ENCODE measurements at regions not wholly inside any gene's neighbourhood (a gene's known extent, or its start where the extent isn't known, plus 50 kb on each side); places are given as distances from the start of the nearest gene placed in this dataset.
"Not testable (repeated sequence)": the region's sequence is repeated elsewhere in the genome, so short reads cannot be mapped to it uniquely, and the experiment has no call there.

GRCh38 chr10:14429043-14429700 is 98.4 kb upstream of the FRMD4A start:
- no peak for TF ChIP-seq CTCF (IDR thresholded peaks at IDR 0.05; ENCODE audit: unreplicated experiment)
- no peak for DNase-seq (ENCODE audit: low spot score, unreplicated experiment)
- Mint-ChIP-seq H3K9me3 (ENCODE audit: low read depth) (peaks cover 7% of the 10 kb centered on the region), H3K36me3 (ENCODE audit: insufficient read depth) (peaks cover 3% of the 10 kb centered on the region), H3K27me3 (peaks cover 9% of the 10 kb centered on the region), H3K4me3 (ENCODE audit: low read depth) (no peak overlapping the region), H3K4me1 (ENCODE audit: low read depth) (peaks cover 9% of the 10 kb centered on the region), H3K27ac (no peak overlapping the region)

- TF ChIP-seq CTCF (IDR thresholded peaks at IDR 0.05; ENCODE audit: unreplicated experiment) = no peak
- Mint-ChIP-seq H3K27ac (no peak overlapping the region), H3K9me3 (ENCODE audit: low read depth) (peaks cover 10% of the 10 kb centered on the region), H3K4me3 (ENCODE audit: low read depth) (no peak overlapping the region), H3K4me1 (ENCODE audit: low read depth) (peaks cover 6% of the 10 kb centered on the region), H3K36me3 (ENCODE audit: insufficient read depth) (peaks cover 3% of the 10 kb centered on the region), H3K27me3 (peaks cover 9% of the 10 kb centered on the region)
- no peak for DNase-seq (ENCODE audit: low spot score, unreplicated experiment)
Measured at GRCh38 chr10:14425034-14425433, 94.3 kb upstream of the FRMD4A start.

- peaks cover 1% of the 10 kb centered on the region for H3K27me3 Mint-ChIP-seq
- peaks cover 4% of the 10 kb centered on the region for H3K4me1 Mint-ChIP-seq (ENCODE audit: low read depth)
- no peak overlapping the region for H3K4me3 Mint-ChIP-seq (ENCODE audit: low read depth)
Measured at GRCh38 chr10:14423111-14423744, 92.5 kb upstream of the FRMD4A start.

GRCh38 chr10:14422431-14422830 is 91.7 kb upstream of the FRMD4A start:
- Mint-ChIP-seq H3K27ac (no peak overlapping the region), H3K4me3 (ENCODE audit: low read depth) (no peak overlapping the region), H3K4me1 (ENCODE audit: low read depth) (peaks cover 12% of the 10 kb centered on the region), H3K9me3 (ENCODE audit: low read depth) (peaks cover 8% of the 10 kb centered on the region), H3K27me3 (no peaks in the 10 kb centered on the region), H3K36me3 (ENCODE audit: insufficient read depth) (peaks cover 1% of the 10 kb centered on the region)
- TF ChIP-seq CTCF (IDR thresholded peaks at IDR 0.05; ENCODE audit: unreplicated experiment) = no peak
- DNase-seq (ENCODE audit: low spot score, unreplicated experiment) = no peak

More at GRCh38 chr10:14423111-14423744, 92.5 kb upstream of the FRMD4A start:
- no peak for TF ChIP-seq CTCF (IDR thresholded peaks at IDR 0.05; ENCODE audit: unreplicated experiment)
- Mint-ChIP-seq H3K36me3 (ENCODE audit: insufficient read depth) (peaks cover 3% of the 10 kb centered on the region), H3K27ac (no peak overlapping the region), H3K9me3 (ENCODE audit: low read depth) (peaks cover 10% of the 10 kb centered on the region)
- DNase-seq (ENCODE audit: low spot score, unreplicated experiment) = no peak

- Mint-ChIP-seq H3K27me3 (no peaks in the 10 kb centered on the region), H3K36me3 (ENCODE audit: insufficient read depth) (peaks cover 1% of the 10 kb centered on the region), H3K9me3 (ENCODE audit: low read depth) (peaks cover 7% of the 10 kb centered on the region), H3K4me1 (ENCODE audit: low read depth) (peaks cover 17% of the 10 kb centered on the region), H3K4me3 (ENCODE audit: low read depth) (no peak overlapping the region), H3K27ac (no peak overlapping the region)
- DNase-seq (ENCODE audit: low spot score, unreplicated experiment) = no peak
- no peak for TF ChIP-seq CTCF (IDR thresholded peaks at IDR 0.05; ENCODE audit: unreplicated experiment)
Measured at GRCh38 chr10:14421941-14422340, 91.2 kb upstream of the FRMD4A start.

GRCh38 chr10:14417336-14417735 is 86.6 kb upstream of the FRMD4A start:
- peaks cover 29% of the 10 kb centered on the region for H3K4me1 Mint-ChIP-seq (ENCODE audit: low read depth)
- not testable (repeated sequence) for DNase-seq (ENCODE audit: low spot score, unreplicated experiment); H3K27me3 Mint-ChIP-seq; H3K27ac Mint-ChIP-seq; H3K36me3 Mint-ChIP-seq (ENCODE audit: insufficient read depth); H3K9me3 Mint-ChIP-seq (ENCODE audit: low read depth); H3K4me3 Mint-ChIP-seq (ENCODE audit: low read depth)

Measured in progenitor cell of endocrine pancreas (in vitro differentiated cells).